H1 (cell line): ENCODE measurements at regions not wholly inside any gene's neighbourhood (a gene's known extent, or its start where the extent isn't known, plus 50 kb on each side); places are given as distances from the start of the nearest gene placed in this dataset.

Experiments used
- CTCF ChIA-PET: fragments of 300-600 bp; sonication (Branson Sonifier 250); formaldehyde crosslinking; loops from one replicate; lab custom pipeline; 2021; ENCODE audit not compliant: partially characterized antibody; lab: Charles Lee
- POLR2A ChIA-PET: fragments of 300-600 bp; sonication (Branson Sonifier 250); formaldehyde crosslinking; loops from one replicate; lab custom pipeline; 2021; ENCODE audit warnings: inconsistent platforms; ENCODE audit not compliant: partially characterized antibody; lab: Charles Lee
- DNase-seq, 2 experiments: peaks; one replicate each; pipeline versions ENCODE4 v3.0.0 to v3.0.0-alpha.2; 2010 to 2022; ENCODE audit warnings: low spot score in 2 of 2, low read depth in 1 of 2, mixed read lengths in 1 of 2
- FAIRE-seq: peaks from 2 replicates; lab custom pipeline; 2011; peaks lifted over from hg19 to GRCh38; lab: Jason Lieb, UNC
- H2AFZ ChIP-seq: 2 replicates; pipeline ENCODE4 v1.8.1; 2012; ENCODE audit warnings: low read length, inconsistent platforms
- H2AK5ac ChIP-seq: 2 replicates; pipeline ENCODE4 v1.6.1; 2013; ENCODE audit warnings: low read depth, low read length
- H2BK120ac ChIP-seq: replicated peaks from 2 replicates; pipeline ENCODE3; 2013; ENCODE audit warnings: low read depth, low read length, inconsistent platforms
- H2BK12ac ChIP-seq: 2 replicates; pipeline ENCODE4 v1.6.1; 2013; ENCODE audit warnings: low read depth, low read length
- H2BK15ac ChIP-seq: 2 replicates; pipeline ENCODE4 v1.6.1; 2013; ENCODE audit warnings: low read length
- H2BK20ac ChIP-seq: 2 replicates; pipeline ENCODE4 v1.6.1; 2013; ENCODE audit warnings: low read length
- H2BK5ac ChIP-seq: 2 replicates; pipeline ENCODE4 v1.6.1; 2013; ENCODE audit warnings: low read depth, low read length
- H3K14ac ChIP-seq: 2 replicates; pipeline ENCODE4 v1.6.1; 2013; ENCODE audit warnings: inconsistent platforms; ENCODE audit not compliant: insufficient read length
- H3K18ac ChIP-seq: 2 replicates; pipeline ENCODE4 v1.6.1; 2013; ENCODE audit warnings: low read length; ENCODE audit errors: extremely low read depth
- H3K23ac ChIP-seq: 2 replicates; pipeline ENCODE4 v1.6.1; 2013; ENCODE audit warnings: inconsistent platforms; ENCODE audit not compliant: insufficient read length
- H3K23me2 ChIP-seq: 2 replicates; pipeline ENCODE4 v1.6.1; 2013; ENCODE audit warnings: low read depth, low read length
- H3K27ac ChIP-seq: 2 replicates; pipeline ENCODE4 v1.6.1; 2011; ENCODE audit warnings: low read depth, low read length, inconsistent platforms
- H3K27me3 ChIP-seq, 4 experiments: replicated peaks in 1 of 4; 1 replicate in 1 of 4; 2 replicates in 3 of 4; pipeline versions ENCODE4 v1.6.1 to v1.8.1; 2011 to 2013; ENCODE audit warnings: low read length in 3 of 4, mild to moderate bottlenecking in 3 of 4, inconsistent platforms in 2 of 4, mixed read lengths in 2 of 4, moderate library complexity in 1 of 4; ENCODE audit not compliant: control insufficient read depth in 3 of 4, insufficient read depth in 3 of 4; ENCODE audit errors: extremely low read depth in 1 of 4
- H3K36me3 ChIP-seq, 4 experiments: 2 replicates each; pipeline versions ENCODE4 v1.6.1 to v1.8.1; 2011 to 2013; ENCODE audit warnings: mild to moderate bottlenecking in 4 of 4, low read length in 3 of 4, moderate library complexity in 2 of 4, control low read depth in 1 of 4, inconsistent platforms in 1 of 4; ENCODE audit not compliant: insufficient read depth in 4 of 4, control insufficient read depth in 2 of 4
- H3K4ac ChIP-seq: replicated peaks from 2 replicates; pipeline ENCODE3; 2013; ENCODE audit warnings: low read length, low read depth, mixed read lengths, inconsistent platforms; ENCODE audit not compliant: insufficient read length
- H3K4me1 ChIP-seq, 4 experiments: replicated peaks in 1 of 4; 1 replicate in 1 of 4; 2 replicates in 3 of 4; pipeline versions ENCODE4 v1.6.1 to v1.8.1; 2011 to 2013; ENCODE audit warnings: low read length in 3 of 4, inconsistent platforms in 2 of 4, mixed read lengths in 1 of 4; ENCODE audit not compliant: insufficient read depth in 4 of 4, control insufficient read depth in 3 of 4
- H3K4me2 ChIP-seq, 2 experiments: 2 replicates each; pipeline versions ENCODE4 v1.6.1 to v1.8.1; 2011 to 2013; ENCODE audit warnings: low read depth in 2 of 2, low read length in 2 of 2, control low read depth in 1 of 2, inconsistent platforms in 1 of 2, mild to moderate bottlenecking in 1 of 2; ENCODE audit not compliant: insufficient read depth in 1 of 2
- H3K4me3 ChIP-seq, 4 experiments: fragments of 200-600, 300-600 bp in 1 of 4; sonication (generic), shearing (Covaris generic), sonication (Bioruptor Twin) in 1 of 4; 2 replicates each; pipeline versions ENCODE4 v1.5.1 to v1.8.1; 2011 to 2016; ENCODE audit warnings: low read length in 4 of 4, low read depth in 3 of 4, control low read depth in 2 of 4, inconsistent platforms in 2 of 4, mild to moderate bottlenecking in 2 of 4, mixed read lengths in 1 of 4, moderate library complexity in 1 of 4; ENCODE audit not compliant: insufficient read depth in 2 of 4; ENCODE audit errors: extremely low read depth in 1 of 4
- H3K56ac ChIP-seq: replicated peaks from 2 replicates; pipeline ENCODE3; 2013; ENCODE audit warnings: low read depth, mild to moderate bottlenecking, mixed read lengths, low read length, inconsistent platforms; ENCODE audit not compliant: insufficient read length
- H3K79me1 ChIP-seq: 2 replicates; pipeline ENCODE4 v1.6.1; 2013; ENCODE audit warnings: low read depth, low read length, control low read depth
- H3K79me2 ChIP-seq, 2 experiments: 2 replicates each; pipeline versions ENCODE4 v1.6.1 to v1.8.1; 2012 to 2013; ENCODE audit warnings: low read length in 2 of 2, mild to moderate bottlenecking in 2 of 2, inconsistent platforms in 1 of 2; ENCODE audit not compliant: insufficient read depth in 2 of 2, control insufficient read depth in 1 of 2
- H3K9ac ChIP-seq, 4 experiments: replicated peaks in 1 of 4; 1 replicate in 1 of 4; 2 replicates in 3 of 4; pipeline versions ENCODE4 v1.6.1 to v1.8.1; 2011 to 2013; ENCODE audit warnings: low read depth in 3 of 4, low read length in 3 of 4, control low read depth in 2 of 4, mild to moderate bottlenecking in 2 of 4, moderate library complexity in 2 of 4, inconsistent platforms in 1 of 4; ENCODE audit errors: extremely low read depth in 1 of 4
- H3K9me3 ChIP-seq, 2 experiments: 2 replicates each; pipeline versions ENCODE4 v1.6.1 to v1.8.1; 2012 to 2013; ENCODE audit warnings: mild to moderate bottlenecking in 2 of 2, moderate library complexity in 2 of 2, control low read depth in 1 of 2, inconsistent platforms in 1 of 2, low read depth in 1 of 2, low read length in 1 of 2, mixed read lengths in 1 of 2; ENCODE audit not compliant: insufficient read depth in 2 of 2
- H4K20me1 ChIP-seq, 2 experiments: replicated peaks in 1 of 2; 2 replicates each; pipeline versions ENCODE3 to v1.8.1; 2011 to 2013; ENCODE audit warnings: inconsistent platforms in 2 of 2, low read length in 2 of 2, mild to moderate bottlenecking in 1 of 2; ENCODE audit not compliant: insufficient read depth in 2 of 2, control insufficient read depth in 1 of 2
- H4K5ac ChIP-seq: 2 replicates; pipeline ENCODE4 v1.6.1; 2013; ENCODE audit warnings: low read length, low read depth, mixed read lengths, inconsistent platforms; ENCODE audit not compliant: insufficient read length
- H4K8ac ChIP-seq: 2 replicates; pipeline ENCODE4 v1.8.0; 2013; ENCODE audit warnings: mild to moderate bottlenecking, moderate library complexity, low read length, inconsistent platforms; ENCODE audit not compliant: insufficient read depth; ENCODE audit errors: extremely low read depth
- H4K91ac ChIP-seq: replicated peaks from 2 replicates; pipeline ENCODE3; 2013; ENCODE audit warnings: low read length, mixed read lengths, inconsistent platforms; ENCODE audit not compliant: insufficient read length
- JUN ChIP-seq: IDR thresholded peaks from 2 replicates; pipeline ENCODE4 v1.6.1; 2011; ENCODE audit warnings: low read depth, mild to moderate bottlenecking, improper control_type of control experiment, low read length
- SIN3A ChIP-seq, 2 experiments: IDR thresholded peaks in 1 of 2; conservative IDR thresholded peaks in 1 of 2; 2 replicates each; pipeline ENCODE4 v1.6.1; 2011 to 2012; ENCODE audit warnings: low read length in 2 of 2, improper control_type of control experiment in 1 of 2, low read depth in 1 of 2, mild to moderate bottlenecking in 1 of 2
- WGBS, 2 experiments: shearing (Covaris generic) in 1 of 2; methylation state at CpG; one replicate each; pipeline versions ENCODE4 v1.1.6 to v1.1.7; 2013 to 2015; ENCODE audit warnings: low lambda C conversion rate in 2 of 2, mixed read lengths in 2 of 2, inconsistent platforms in 1 of 2, low coverage in 1 of 2, missing lambda C conversion rate in 1 of 2; ENCODE audit not compliant: insufficient replicate concordance in 2 of 2, insufficient coverage in 1 of 2, insufficient read length in 1 of 2; ENCODE audit errors: extremely low coverage in 1 of 2, missing lambda C conversion rate in 1 of 2; 5-methylcytosine and 5-hydroxymethylcytosine counted together

- Histone ChIP-seq H4K8ac (no peak overlapping the region), H3K56ac (no peak overlapping the region), H2BK15ac (no peak overlapping the region), H3K79me1 (no peaks in the 10 kb centered on the region), H3K4me1 (no peaks in the 10 kb centered on the region), H3K9ac (no peak overlapping the region), H2AFZ (no peak overlapping the region), H2BK12ac (no peak overlapping the region), H4K91ac (no peak overlapping the region), H3K27ac (no peak overlapping the region), H3K23me2 (no peaks in the 10 kb centered on the region), H3K18ac (no peak overlapping the region), H3K4ac (no peak overlapping the region), H3K36me3 (no peaks in the 10 kb centered on the region; a peak in 1 of 8 replicates), H3K14ac (no peak overlapping the region), H3K79me2 (no peaks in the 10 kb centered on the region), H3K9me3 (peaks cover 3 to 6% of the 10 kb centered on the region in 2 experiments; a peak in 1 of 4 replicates), H4K20me1 (no peaks in the 10 kb centered on the region), H3K4me2 (no peak overlapping the region), H3K27me3 (no peaks in the 10 kb centered on the region), H2AK5ac (no peak overlapping the region), H2BK120ac (no peak overlapping the region), H4K5ac (no peak overlapping the region), H3K4me3 (no peak overlapping the region), H3K23ac (no peak overlapping the region), H2BK20ac (no peak overlapping the region), H2BK5ac (no peak overlapping the region)
- no peak for FAIRE-seq
- POLR2A ChIA-PET, result no interaction called here
- CTCF ChIA-PET, result interaction anchor here (0.6 kb wide), 2 partner anchors 58 to 418 kb away, joined by 3 read pairs; no protein-coding TSS in a partner anchor
- DNase-seq, result no peak
- TF ChIP-seq SIN3A (conservative IDR thresholded peaks at IDR 0.05 in 1 of 2, IDR thresholded peaks at IDR 0.05 in 1 of 2; ENCODE audit: low read depth in 1 of 2, low read length in 2 of 2) (no peak), JUN (no peak)
- 98% methylated on average over 2 of the region's 2 CpGs; no CpG with 5 or more reads in 1 of the 2 experiments for WGBS, 2 experiments
These were observed 373.9 kb downstream of the GPD2 start for GRCh38 chr2:156810094-156810493.
